GM23338 (cell line): ENCODE measurements at regions not wholly inside any gene's neighbourhood (a gene's known extent, or its start where the extent isn't known, plus 50 kb on each side); places are given as distances from the start of the nearest gene placed in this dataset.

Experiments used
- CTCF ChIP-seq, 2 experiments: fragments of 200-600 bp in 1 of 2; sonication (generic) in 1 of 2; conservative IDR thresholded peaks; 2 replicates each; pipeline versions ENCODE4 v1.5.1 to v1.6.1; 2016 to 2017; ENCODE audit warnings: antibody characterized with exemption in 2 of 2, low read depth in 2 of 2, mild to moderate bottlenecking in 2 of 2, moderate library complexity in 1 of 2
- EZH2 ChIP-seq: fragments of 200-600 bp; sonication (generic); IDR thresholded peaks from one replicate; pipeline ENCODE4 v1.8.0; 2017; ENCODE audit warnings: antibody characterized with exemption, mild to moderate bottlenecking, low read depth; ENCODE audit not compliant: unreplicated experiment
- REST ChIP-seq: IDR thresholded peaks from one replicate; pipeline ENCODE4 v1.6.1; 2018; ENCODE audit warnings: antibody characterized with exemption; ENCODE audit not compliant: unreplicated experiment

GRCh38 chr13:71939186-71939585, 72.2 kb upstream of the DACH1 start:
- TF ChIP-seq REST (no peak), CTCF (conservative IDR thresholded peaks at IDR 0.05; ENCODE audit: low read depth in 2 of 2) (no peak), EZH2 (no peak)
